GM21515 (cell line): ENCODE measurements at regions not wholly inside any gene's neighbourhood (a gene's known extent, or its start where the extent isn't known, plus 50 kb on each side); places are given as distances from the start of the nearest gene placed in this dataset.

ENCODE experiments used
- ATAC-seq: cut with Tn5 transposase; IDR thresholded peaks from one replicate; pipeline ENCODE4 v1.9.1; 2021; ENCODE audit not compliant: unreplicated experiment

DNA sequence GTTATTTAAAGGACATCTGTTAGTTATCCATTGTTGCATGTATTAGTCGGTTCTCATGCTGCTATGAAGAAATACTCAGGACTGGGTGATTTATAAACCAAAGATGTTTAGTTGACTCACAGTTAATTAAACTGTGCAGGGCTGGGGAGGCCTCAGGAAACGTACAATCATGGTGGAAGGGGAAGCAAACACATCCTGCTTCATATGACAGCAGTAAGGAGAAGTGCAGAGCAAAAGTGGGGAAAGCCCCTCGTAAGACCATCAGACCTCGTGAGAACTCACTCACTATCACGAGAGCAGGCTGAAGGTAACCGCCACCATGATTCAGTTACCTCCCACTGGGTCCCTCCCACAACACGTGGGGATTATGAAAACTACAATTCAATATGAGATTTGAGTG, 2064.1 kb downstream of the MAT2B start:
- no peak for ATAC-seq

DNA sequence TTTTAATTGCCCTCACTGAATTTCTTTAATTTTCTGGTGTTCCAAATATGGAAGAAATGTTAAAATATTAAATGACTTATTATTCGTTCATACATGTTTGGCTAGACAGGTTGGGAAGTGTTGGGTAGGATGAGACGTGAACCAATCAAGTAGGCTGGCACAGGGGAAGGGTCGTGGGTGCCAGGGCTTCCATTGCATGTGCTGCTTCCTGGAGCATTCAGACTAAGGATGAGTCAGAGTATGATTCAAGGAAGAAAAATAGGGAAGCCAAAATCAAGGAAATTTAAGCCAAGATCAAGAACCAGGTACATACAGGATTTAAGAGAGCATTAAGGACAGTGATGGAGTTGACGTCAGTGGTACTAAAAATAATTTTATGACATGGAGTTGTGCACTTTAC, 2068.0 kb downstream of the MAT2B start:
- ATAC-seq = no peak

DNA sequence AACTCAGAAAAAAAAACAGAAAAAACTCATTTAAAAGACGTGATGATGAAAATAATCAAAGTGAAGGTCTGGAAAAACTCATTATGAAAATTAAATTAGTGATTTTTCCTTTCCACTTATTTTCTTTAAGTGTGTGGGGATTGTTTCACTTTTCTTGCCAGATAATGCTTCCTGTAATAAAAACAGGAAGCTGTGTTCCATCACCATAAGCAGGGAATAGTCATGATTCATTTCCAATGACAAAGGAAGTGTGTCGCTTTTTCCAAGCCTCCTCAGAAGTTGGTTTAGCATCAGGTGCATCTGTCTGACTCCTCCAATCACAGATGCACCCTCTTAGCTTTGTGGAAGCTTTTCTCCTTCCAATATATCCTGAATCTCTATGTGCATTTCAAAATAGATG, 2068.7 kb downstream of the MAT2B start:
- ATAC-seq = no peak

DNA sequence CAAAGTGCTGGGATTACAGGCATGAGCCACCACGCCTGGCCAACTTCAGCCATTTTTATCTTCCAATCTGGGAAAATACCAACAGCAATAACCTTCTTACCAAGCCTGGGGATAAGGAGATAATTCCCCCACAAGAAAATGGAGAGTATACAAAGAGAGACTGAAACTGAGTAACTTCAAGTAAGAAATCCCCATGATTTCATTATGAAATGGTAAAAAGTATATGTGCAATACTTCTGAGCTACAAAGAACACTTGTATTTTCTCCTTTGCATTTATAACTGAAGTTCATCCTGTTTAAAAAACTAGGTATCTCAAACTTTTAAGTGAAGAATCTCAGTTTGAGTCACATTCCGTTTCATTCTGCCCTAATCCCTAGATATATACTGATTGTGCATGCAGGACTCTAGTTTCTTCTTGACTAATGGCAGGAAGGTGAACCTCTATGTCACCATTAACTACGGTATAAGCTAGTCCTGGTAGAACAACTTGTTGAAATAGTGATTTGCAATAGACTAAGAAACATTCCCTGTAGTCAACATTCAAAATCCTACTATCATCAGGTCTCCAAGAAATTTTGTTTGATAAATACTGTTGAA, 2071.4 kb downstream of the MAT2B start:
- ATAC-seq = no peak

DNA sequence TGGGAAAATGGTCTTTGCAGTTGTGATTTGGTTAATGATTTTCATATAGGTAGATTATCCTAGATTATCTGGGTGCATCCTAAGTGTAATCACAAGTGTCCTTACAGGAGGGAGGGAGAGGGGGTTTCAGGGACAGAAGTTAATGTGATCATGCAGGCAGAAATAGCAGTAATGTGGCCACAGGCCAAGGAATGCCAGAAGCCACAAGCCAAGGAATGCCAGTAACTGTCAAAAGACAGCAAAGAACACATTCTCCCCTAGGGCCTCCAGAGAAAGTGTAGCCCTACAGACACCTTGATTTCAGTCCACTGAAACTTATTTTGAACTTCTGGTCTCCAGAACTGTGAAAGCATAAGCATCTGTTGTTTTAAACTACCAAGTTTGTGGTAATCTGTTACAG, 2074.5 kb downstream of the MAT2B start:
- no peak for ATAC-seq

DNA sequence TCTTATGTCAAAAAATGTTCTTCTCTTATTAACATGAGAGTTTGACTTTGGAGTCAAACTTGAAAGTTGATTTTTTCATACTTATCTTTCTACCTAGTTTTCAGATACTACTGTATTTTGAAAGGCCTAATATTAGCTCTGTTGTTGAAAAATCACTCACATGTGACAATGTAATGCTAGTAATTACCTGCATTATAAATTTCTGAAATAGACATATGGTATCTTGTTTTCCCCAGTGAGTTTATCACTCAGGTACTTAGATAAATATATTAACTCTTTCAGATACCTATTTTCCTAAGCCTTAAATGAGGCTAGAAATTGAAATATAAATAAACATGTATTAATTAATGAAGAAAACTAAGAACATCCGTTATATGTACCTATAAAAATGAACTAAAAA, 2089.3 kb downstream of the MAT2B start:
- ATAC-seq = no peak

GRCh38 chr5:165602529-165602928, 2097.1 kb downstream of the MAT2B start:
- no peak for ATAC-seq

DNA sequence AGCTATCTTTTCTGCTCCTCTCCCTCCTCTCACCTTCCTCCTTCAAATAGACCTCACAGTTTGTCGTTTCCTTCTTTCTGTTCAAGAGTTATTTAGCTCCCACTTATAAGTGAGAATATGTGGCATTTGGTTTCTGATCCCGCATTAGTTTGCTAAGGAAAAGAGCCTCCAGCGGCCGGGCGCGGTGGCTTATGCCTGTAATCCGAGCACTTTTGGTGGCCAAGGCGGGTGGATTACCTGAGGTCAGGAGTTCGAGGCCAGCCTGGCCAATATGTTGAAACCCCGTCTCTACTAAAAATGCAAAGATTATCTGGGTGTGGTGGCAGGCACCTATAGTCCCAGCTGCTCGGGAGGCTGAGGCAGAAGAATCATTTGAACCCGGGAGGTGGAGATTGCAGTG, 2101.6 kb downstream of the MAT2B start:
- no peak for ATAC-seq

DNA sequence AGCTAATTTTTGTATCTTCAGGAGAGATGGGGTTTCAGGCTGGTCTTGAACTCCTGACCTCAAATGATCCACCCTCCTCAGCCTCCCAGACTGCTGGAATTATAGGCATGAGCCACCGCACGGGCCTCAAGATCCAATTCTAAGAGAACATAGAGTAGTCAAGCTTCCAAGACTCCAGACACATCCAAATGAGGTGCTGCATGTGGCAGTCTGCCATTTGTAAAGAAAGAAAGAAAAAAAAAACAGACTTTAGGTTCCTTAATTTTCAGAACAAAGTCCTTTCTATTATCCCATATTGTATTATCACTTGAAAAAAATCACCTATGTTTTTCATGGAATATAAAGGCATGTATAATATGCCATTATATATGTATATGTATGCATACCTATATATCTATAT, 2104.5 kb downstream of the MAT2B start:
- ATAC-seq = no peak

GRCh38 chr5:165616490-165617405, 2111.3 kb downstream of the MAT2B start:
- no peak for ATAC-seq

DNA sequence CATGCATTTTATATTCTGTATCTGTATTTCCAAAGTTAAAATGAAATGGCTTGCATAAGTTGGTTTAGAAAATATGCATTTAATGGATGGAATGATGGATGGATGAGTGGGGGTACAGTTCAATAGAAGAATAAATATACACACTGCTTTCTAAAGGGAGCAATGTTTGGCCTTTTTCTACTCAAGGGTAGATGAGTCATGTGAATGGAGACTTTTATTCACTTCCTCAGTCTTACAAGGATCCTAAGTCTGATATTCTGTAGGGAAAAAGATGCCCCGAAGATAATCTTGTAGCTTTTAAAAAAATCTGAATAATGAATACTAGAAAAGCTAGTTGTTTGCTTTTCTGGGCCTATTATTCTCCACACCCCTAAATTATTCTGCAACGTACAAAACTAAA, 2112.1 kb downstream of the MAT2B start:
- no peak for ATAC-seq

GRCh38 chr5:165620394-165620793, 2115.0 kb downstream of the MAT2B start:
- ATAC-seq = no peak

GRCh38 chr5:165622864-165623536, 2117.6 kb downstream of the MAT2B start:
- no peak for ATAC-seq

- ATAC-seq = no peak
These were observed 2118.9 kb downstream of the MAT2B start for GRCh38 chr5:165624166-165624946.

DNA sequence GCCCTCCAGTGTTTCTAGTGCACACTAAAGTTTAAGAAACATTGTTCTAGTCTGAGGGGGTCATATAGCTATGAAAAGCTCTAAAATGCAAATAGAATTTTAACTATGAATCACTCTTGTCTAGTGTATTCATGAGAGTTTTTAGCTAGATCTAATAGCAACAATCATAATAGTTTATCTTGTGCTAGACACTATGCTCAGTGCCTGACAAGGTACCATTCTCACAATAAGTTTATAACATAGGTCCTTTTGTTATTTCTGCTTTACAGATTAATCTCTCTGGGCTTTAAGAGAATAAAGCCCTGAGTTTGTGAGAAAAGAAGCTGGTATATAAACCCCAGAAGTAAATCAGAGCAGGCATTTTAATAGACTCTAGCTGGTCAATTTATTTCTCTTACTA, 2120.7 kb downstream of the MAT2B start:
- ATAC-seq = no peak

DNA sequence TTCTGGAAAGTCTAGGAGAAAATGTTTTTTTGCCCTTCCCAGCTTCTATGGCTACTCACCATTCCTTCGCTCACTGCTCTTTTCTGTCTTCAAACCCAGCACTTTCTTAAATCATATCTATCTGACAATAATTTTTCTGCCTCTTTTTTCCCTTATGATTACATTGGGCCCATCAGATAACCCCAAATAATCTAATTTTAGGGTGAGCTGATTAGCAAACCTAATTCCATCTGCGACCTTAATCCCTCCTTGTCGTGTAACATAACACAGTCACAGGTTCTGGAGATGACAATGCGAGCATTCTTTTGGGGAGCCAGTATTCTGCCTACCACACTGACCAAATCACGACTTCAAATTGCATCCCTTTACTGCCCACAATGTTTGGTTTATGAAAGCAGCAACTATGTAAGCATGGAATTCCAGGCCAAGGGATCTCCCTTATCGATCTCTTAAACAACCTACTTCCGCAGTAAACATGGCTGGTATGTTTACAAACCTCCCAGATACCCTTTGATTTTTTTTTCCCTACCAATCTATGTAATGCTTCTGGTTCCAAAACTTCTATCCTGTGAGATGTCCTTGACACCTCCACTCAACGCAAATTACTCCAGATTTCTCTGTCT, 2122.2 kb downstream of the MAT2B start:
- ATAC-seq = no peak

- ATAC-seq = peak; percentile 78
These were observed 2124.9 kb downstream of the MAT2B start for GRCh38 chr5:165630261-165630778.

DNA sequence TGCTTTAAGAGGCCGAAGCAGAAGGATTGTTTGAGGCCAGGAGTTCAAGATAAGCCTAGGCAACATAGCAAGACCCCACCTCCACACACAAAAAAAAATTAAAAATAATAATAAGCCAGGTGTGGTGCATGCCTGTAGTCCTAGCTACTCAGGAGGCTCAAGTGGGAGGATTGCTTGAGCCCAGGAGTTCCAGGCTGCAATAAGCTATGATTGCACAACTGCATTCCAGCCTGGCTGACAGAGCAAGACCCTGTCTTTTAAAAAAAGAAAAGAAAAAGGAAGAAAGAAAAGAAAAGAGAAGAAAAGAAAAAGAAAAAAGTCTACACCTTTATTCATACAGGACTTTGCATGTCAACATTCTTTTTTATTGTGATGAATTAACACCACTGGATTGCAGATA, 2125.8 kb downstream of the MAT2B start:
- ATAC-seq = no peak

DNA sequence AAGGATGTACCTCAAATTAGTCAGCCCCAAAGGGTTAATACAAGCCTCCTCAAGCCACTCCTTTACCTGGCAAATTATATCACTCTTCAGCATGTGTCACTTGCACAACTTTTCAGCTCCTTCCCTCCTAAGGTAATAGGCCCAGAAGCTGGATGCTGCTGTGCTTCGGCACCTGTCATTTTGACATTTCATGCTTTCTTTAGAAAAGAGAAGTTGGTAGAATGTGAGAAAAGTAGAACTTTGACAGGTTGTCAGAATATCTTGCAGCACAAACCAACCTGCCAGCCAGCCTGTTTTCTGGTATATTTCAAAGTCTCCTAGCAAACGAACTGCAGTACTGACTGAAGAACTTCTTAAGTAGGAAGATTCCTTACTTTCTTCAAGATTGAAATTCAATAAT, 2136.9 kb downstream of the MAT2B start:
- ATAC-seq = no peak

DNA sequence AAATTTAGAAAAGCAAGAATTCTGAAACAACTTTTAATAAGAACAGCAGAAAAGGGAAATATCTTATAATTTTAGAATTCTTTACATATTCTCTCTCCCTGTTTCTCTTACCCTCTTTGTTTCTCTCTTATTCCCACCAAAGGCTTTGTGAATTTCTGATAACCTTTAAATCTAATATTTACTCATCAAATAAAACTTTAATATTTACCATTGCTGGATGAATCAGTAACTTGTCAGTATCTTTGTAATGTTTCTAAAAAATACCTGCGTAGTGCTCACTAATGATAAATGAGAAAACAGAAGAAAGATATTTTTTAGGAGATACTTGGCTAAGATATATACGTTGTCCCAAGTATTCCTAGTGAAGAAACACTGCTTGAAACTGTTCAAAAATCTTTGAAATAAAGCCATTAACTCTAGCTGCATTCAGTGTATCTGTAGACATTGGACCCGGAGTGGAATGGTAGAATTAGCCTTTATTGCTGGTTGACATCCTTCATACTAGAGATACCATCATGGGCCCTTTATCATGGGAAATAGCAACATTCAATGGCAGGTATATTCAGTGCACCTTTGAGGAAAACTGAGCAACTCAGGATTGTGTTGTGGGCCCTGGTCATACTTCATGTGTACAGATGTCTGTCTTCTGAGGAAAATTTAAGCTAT, 2160.4 kb downstream of the MAT2B start:
- ATAC-seq = no peak
